PC-9 (cell line): ENCODE measurements at regions not wholly inside any gene's neighbourhood (a gene's known extent, or its start where the extent isn't known, plus 50 kb on each side); places are given as distances from the start of the nearest gene placed in this dataset.

Experiments
- BruUV-seq: library from RNA; stranded (reverse); fragments of 400-500 nt; replicated peaks from 2 replicates; lab custom pipeline; 2021; lab: Mats Ljungman, UMichigan
- CTCF ChIA-PET: fragments of 300-600 bp; sonication (Branson Sonifier 250); formaldehyde crosslinking; loops from one replicate; lab custom pipeline; 2022; ENCODE audit warnings: antibody characterized with exemption; lab: Charles Lee
- POLR2A ChIA-PET: fragments of 300-600 bp; sonication (Branson Sonifier 250); formaldehyde crosslinking; loops from one replicate; lab custom pipeline; 2022; ENCODE audit warnings: antibody characterized with exemption; ENCODE audit not compliant: unreplicated experiment; lab: Charles Lee
- DNase-seq, 2 experiments: peaks; one replicate each; pipeline versions ENCODE4 v3.0.0 to v3.0.0-alpha.2; 2015 to 2022; ENCODE audit warnings: mixed read lengths in 1 of 2
- H2AFZ ChIP-seq: fragments of 200-600 bp; sonication (generic); 2 replicates; pipeline ENCODE4 v1.8.1; 2017; ENCODE audit warnings: antibody characterized with exemption
- H3F3A ChIP-seq: fragments of 200-600 bp; sonication (generic); 2 replicates; pipeline ENCODE4 v1.8.1; 2017; ENCODE audit warnings: antibody characterized with exemption, mild to moderate bottlenecking, low read depth; ENCODE audit not compliant: insufficient read depth
- H3K27ac ChIP-seq: fragments of 200-600 bp; sonication (generic); 2 replicates; pipeline ENCODE4 v1.6.1; 2016; ENCODE audit warnings: mixed run types
- H3K27me3 ChIP-seq: fragments of 200-600 bp; sonication (generic); 2 replicates; pipeline ENCODE4 v1.6.1; 2016; ENCODE audit warnings: low read depth, mixed run types; ENCODE audit not compliant: insufficient read depth
- H3K36me3 ChIP-seq: fragments of 200-600 bp; sonication (generic); 2 replicates; pipeline ENCODE4 v1.6.1; 2016; ENCODE audit warnings: low read depth, mixed run types
- H3K4me1 ChIP-seq: fragments of 200-600 bp; sonication (generic); replicated peaks from 2 replicates; pipeline ENCODE4 v1.6.1; 2016; ENCODE audit warnings: mixed run types; ENCODE audit not compliant: insufficient read depth
- H3K4me2 ChIP-seq: fragments of 200-600 bp; sonication (generic); 2 replicates; pipeline ENCODE4 v1.6.1; 2017; ENCODE audit warnings: mixed run types
- H3K4me3 ChIP-seq: fragments of 200-600 bp; sonication (generic); 2 replicates; pipeline ENCODE4 v1.6.1; 2016; ENCODE audit warnings: mixed run types
- H3K79me2 ChIP-seq: fragments of 200-600 bp; sonication (generic); 2 replicates; pipeline ENCODE4 v1.6.1; 2017; ENCODE audit warnings: low read depth, mixed run types
- H3K9me2 ChIP-seq: fragments of 200-600 bp; sonication (generic); 2 replicates; pipeline ENCODE4 v1.8.1; 2017; ENCODE audit warnings: mild to moderate bottlenecking; ENCODE audit not compliant: insufficient read depth
- H3K9me3 ChIP-seq: fragments of 200-600 bp; sonication (generic); 2 replicates; pipeline ENCODE4 v1.8.1; 2016; ENCODE audit warnings: low read depth; ENCODE audit not compliant: insufficient read depth
- H4K20me1 ChIP-seq: fragments of 200-600 bp; sonication (generic); 2 replicates; pipeline ENCODE4 v1.8.1; 2017; ENCODE audit not compliant: insufficient read depth
- CTCF ChIP-seq: fragments of 200-600 bp; sonication (generic); conservative IDR thresholded peaks from 2 replicates; pipeline ENCODE4 v1.6.1; 2017; ENCODE audit warnings: mixed run types, antibody characterized with exemption, mild to moderate bottlenecking, moderate library complexity
- EZH2 ChIP-seq: fragments of 200-600 bp; sonication (generic); IDR thresholded peaks from 2 replicates; pipeline ENCODE4 v1.8.0; 2017; ENCODE audit warnings: antibody characterized with exemption, low read depth
- intact Hi-C: fragments of 100-400 bp; cut with micrococcal nuclease; formaldehyde crosslinking; loops from one replicate; pipeline ENCODE4 v1.10.0; 2022; ENCODE audit not compliant: unreplicated experiment

GRCh38 chr15:96472681-96473080 lies 142.2 kb downstream of the NR2F2 start:
- intact Hi-C loops, result no loop called here
- Histone ChIP-seq H3K27me3 (peaks cover 42% of the 10 kb centered on the region), H3K27ac (no peak overlapping the region), H3F3A (no peaks in the 10 kb centered on the region), H2AFZ (no peak overlapping the region), H3K36me3 (no peaks in the 10 kb centered on the region), H3K9me3 (no peaks in the 10 kb centered on the region), H3K4me1 (no peaks in the 10 kb centered on the region), H3K9me2 (no peaks in the 10 kb centered on the region), H3K4me3 (no peak overlapping the region), H4K20me1 (no peaks in the 10 kb centered on the region), H3K79me2 (no peaks in the 10 kb centered on the region), H3K4me2 (no peak overlapping the region)
- ChIA-PET CTCF (no interaction called here), POLR2A (no interaction called here)
- DNase-seq, result no peak
- no TSS peak for BruUV-seq
- TF ChIP-seq CTCF, result no peak
- no peak for TF ChIP-seq EZH2

- no TSS peak for BruUV-seq
- H3K4me3 ChIP-seq, result no peak overlapping the region
- H3K4me2 ChIP-seq, result no peak overlapping the region
- H3K27me3 ChIP-seq, result peaks cover 36% of the 10 kb centered on the region
- H2AFZ ChIP-seq, result no peak overlapping the region
- ChIA-PET CTCF (no interaction called here), POLR2A (no interaction called here)
- H4K20me1 ChIP-seq, result no peaks in the 10 kb centered on the region
- H3K4me1 ChIP-seq, result no peaks in the 10 kb centered on the region
- no peaks in the 10 kb centered on the region for H3K79me2 ChIP-seq
- DNase-seq, result no peak
- H3K9me3 ChIP-seq, result no peaks in the 10 kb centered on the region
- H3F3A ChIP-seq, result no peaks in the 10 kb centered on the region
- H3K27ac ChIP-seq, result no peak overlapping the region
- intact Hi-C loops, result no loop called here
- H3K36me3 ChIP-seq, result no peaks in the 10 kb centered on the region
- TF ChIP-seq EZH2 (no peak), CTCF (no peak)
- no peaks in the 10 kb centered on the region for H3K9me2 ChIP-seq
Measured at GRCh38 chr15:96473556-96473955, 143.1 kb downstream of the NR2F2 start.

- Histone ChIP-seq H3K4me1 (no peaks in the 10 kb centered on the region), H4K20me1 (no peaks in the 10 kb centered on the region), H3K4me2 (no peak overlapping the region), H3K36me3 (no peaks in the 10 kb centered on the region), H3K27ac (no peak overlapping the region), H3K79me2 (no peaks in the 10 kb centered on the region), H3K4me3 (no peak overlapping the region), H3K9me3 (no peaks in the 10 kb centered on the region), H3K9me2 (no peaks in the 10 kb centered on the region), H2AFZ (no peak overlapping the region), H3F3A (no peaks in the 10 kb centered on the region), H3K27me3 (peaks cover 34% of the 10 kb centered on the region)
- ChIA-PET CTCF (no interaction called here), POLR2A (no interaction called here)
- TF ChIP-seq EZH2 (no peak), CTCF (no peak)
- DNase-seq, result no peak
- intact Hi-C loops, result no loop called here
- BruUV-seq, result no TSS peak
Measured at GRCh38 chr15:96474231-96474664, 143.7 kb downstream of the NR2F2 start.
